ENCODE measurements at regions not wholly inside any gene's neighbourhood (a gene's known extent, or its start where the extent isn't known, plus 50 kb on each side); places are given as distances from the start of the nearest gene placed in this dataset.

- TF ChIP-seq CREB5 (CRISPR knock-in tag; IDR thresholded peaks at IDR 0.05; ENCODE audit: low read depth): no peak
- TF ChIP-seq ARNTL (CRISPR knock-in tag; IDR thresholded peaks at IDR 0.05; ENCODE audit: borderline replicate concordance, low read depth): no peak
- TF ChIP-seq ZFP3 (CRISPR knock-in tag; IDR thresholded peaks at IDR 0.05): no peak
- no peak for TF ChIP-seq ZFP30 (CRISPR knock-in tag; IDR thresholded peaks at IDR 0.05)
- no peak for TF ChIP-seq TCF4 (CRISPR knock-in tag; IDR thresholded peaks at IDR 0.05; ENCODE audit: borderline replicate concordance)
- TF ChIP-seq ESRRG (CRISPR knock-in tag; IDR thresholded peaks at IDR 0.05): no peak
- no peak for TF ChIP-seq SNAI2 (CRISPR knock-in tag; IDR thresholded peaks at IDR 0.05)
- TF ChIP-seq PATZ1 (CRISPR knock-in tag; IDR thresholded peaks at IDR 0.05; ENCODE audit: borderline replicate concordance): no peak
- no peak for TF ChIP-seq ZNF8 (CRISPR knock-in tag; IDR thresholded peaks at IDR 0.05)
Measured at GRCh38 chr5:167081561-167081960, 1209.9 kb upstream of the WWC1 start.

Data from SK-N-SH treated with all-trans-retinoic acid at 6 μM for 48 hours (cell line).